RWPE2 (cell line): ENCODE measurements at regions not wholly inside any gene's neighbourhood (a gene's known extent, or its start where the extent isn't known, plus 50 kb on each side); places are given as distances from the start of the nearest gene placed in this dataset.
A peak's percentile ranks its signal among the peaks of the same experiment; 100 is the strongest.

Experiments used
- ATAC-seq: fragments of 200-7000 bp; cut with Tn5 transposase; 3 replicates; pipeline ENCODE4 v1.9.1; 2021; ENCODE audit warnings: low read depth
- DNase-seq: peaks from one replicate; pipeline ENCODE4 v3.0.0-alpha.2; 2020; ENCODE audit warnings: low spot score
- H3K27ac ChIP-seq: fragments of 450-650 bp; 2 replicates; pipeline ENCODE4 v1.5.1; 2017; ENCODE audit warnings: mild to moderate bottlenecking; ENCODE audit not compliant: poor library complexity, severe bottlenecking
- H3K27me3 ChIP-seq: fragments of 250-450 bp; sonication (Bioruptor Pico); 2 replicates; pipeline ENCODE4 v1.5.1; 2021; ENCODE audit warnings: mild to moderate bottlenecking, moderate library complexity; ENCODE audit not compliant: insufficient read depth, poor library complexity, severe bottlenecking
- H3K36me3 ChIP-seq: fragments of 250-450 bp; sonication (Bioruptor Pico); 2 replicates; pipeline ENCODE4 v1.5.1; 2020; ENCODE audit warnings: low read depth, mild to moderate bottlenecking, moderate library complexity
- H3K4me1 ChIP-seq: fragments of 250-450 bp; sonication (Bioruptor Pico); 2 replicates; pipeline ENCODE4 v1.5.1; 2021; ENCODE audit warnings: mild to moderate bottlenecking, moderate library complexity; ENCODE audit not compliant: insufficient read depth, poor library complexity, severe bottlenecking
- H3K4me3 ChIP-seq: fragments of 250-450 bp; sonication (Bioruptor Pico); 2 replicates; pipeline ENCODE4 v1.5.1; 2021; ENCODE audit warnings: mild to moderate bottlenecking, moderate library complexity; ENCODE audit not compliant: severe bottlenecking
- H3K9me3 ChIP-seq: fragments of 250-450 bp; sonication (Bioruptor Pico); 2 replicates; pipeline ENCODE4 v1.5.1; 2021; ENCODE audit warnings: mild to moderate bottlenecking, moderate library complexity; ENCODE audit not compliant: severe bottlenecking
- CTCF ChIP-seq: fragments of 450-650 bp; IDR thresholded peaks from one replicate; pipeline ENCODE4 v1.5.1; 2017; ENCODE audit warnings: mild to moderate bottlenecking, moderate library complexity; ENCODE audit not compliant: poor library complexity, severe bottlenecking

GRCh38 chr9:110083866-110084265, 124.1 kb downstream of the C9orf152 start:
- H3K27ac ChIP-seq = peak overlapping the region; percentile 16
- H3K4me1 ChIP-seq = peaks cover 36% of the 10 kb centered on the region
- no peak overlapping the region for H3K4me3 ChIP-seq
- TF ChIP-seq CTCF = no peak
- ATAC-seq (no peak), DNase-seq (no peak)
- H3K27me3 ChIP-seq = no peaks in the 10 kb centered on the region
- H3K36me3 ChIP-seq = peaks cover 15% of the 10 kb centered on the region
- no peaks in the 10 kb centered on the region for H3K9me3 ChIP-seq

- peaks cover 18% of the 10 kb centered on the region for H3K36me3 ChIP-seq
- H3K4me1 ChIP-seq = peaks cover 33% of the 10 kb centered on the region
- no peak overlapping the region for H3K27ac ChIP-seq
- H3K27me3 ChIP-seq = no peaks in the 10 kb centered on the region
- H3K4me3 ChIP-seq = no peak overlapping the region
- no peaks in the 10 kb centered on the region for H3K9me3 ChIP-seq
- DNase-seq = no peak
- TF ChIP-seq CTCF = no peak
- no peak for ATAC-seq
Measured at GRCh38 chr9:110086537-110086936, 121.4 kb downstream of the C9orf152 start.

GRCh38 chr9:110087605-110088004, 120.4 kb downstream of the C9orf152 start:
- H3K27ac ChIP-seq = no peak overlapping the region
- no peak for DNase-seq
- no peaks in the 10 kb centered on the region for H3K9me3 ChIP-seq
- peaks cover 25% of the 10 kb centered on the region for H3K4me1 ChIP-seq
- TF ChIP-seq CTCF = no peak
- no peak for ATAC-seq
- peaks cover 18% of the 10 kb centered on the region for H3K36me3 ChIP-seq
- H3K27me3 ChIP-seq = no peaks in the 10 kb centered on the region
- H3K4me3 ChIP-seq = no peak overlapping the region

- H3K36me3 ChIP-seq = peaks cover 18% of the 10 kb centered on the region
- H3K4me1 ChIP-seq = peaks cover 23% of the 10 kb centered on the region
- TF ChIP-seq CTCF = no peak
- no peak overlapping the region for H3K4me3 ChIP-seq
- no peaks in the 10 kb centered on the region for H3K9me3 ChIP-seq
- no peak for DNase-seq
- H3K27me3 ChIP-seq = no peaks in the 10 kb centered on the region
- no peak overlapping the region for H3K27ac ChIP-seq
- ATAC-seq = peak; percentile 33; the same call in 1 of the 3 replicates
Measured at GRCh38 chr9:110088099-110088498, 119.9 kb downstream of the C9orf152 start.

- Histone ChIP-seq H3K4me1 (peaks cover 14% of the 10 kb centered on the region), H3K27me3 (no peaks in the 10 kb centered on the region), H3K9me3 (no peaks in the 10 kb centered on the region), H3K27ac (peak overlapping the region; percentile 6), H3K4me3 (no peak overlapping the region), H3K36me3 (peaks cover 12% of the 10 kb centered on the region)
- DNase-seq (no peak), ATAC-seq (no peak; the same call in 2 of the 3 replicates)
- no peak for TF ChIP-seq CTCF
Measured at GRCh38 chr9:110089681-110090370, 118.1 kb downstream of the C9orf152 start.
